Activated CD4-positive, alpha-beta T cell treated with anti-CD3 and anti-CD28 coated beads, Interleukin-2, Interleukin-6, amounts not matched to agents 100 ng/mL and 50 ng/mL, durations not matched to agents 16 hours and 8 hours (primary cell): ENCODE measurements at regions not wholly inside any gene's neighbourhood (a gene's known extent, or its start where the extent isn't known, plus 50 kb on each side); places are given as distances from the start of the nearest gene placed in this dataset.
A peak's percentile ranks its signal among the peaks of the same experiment; 100 is the strongest.

Experiments
- DNase-seq: peaks from one replicate; pipeline ENCODE4 v3.0.0-alpha.2; 2020

- no peak for DNase-seq
Measured at GRCh38 chr4:67106861-67107460, 438.3 kb downstream of the CENPC start.

DNA sequence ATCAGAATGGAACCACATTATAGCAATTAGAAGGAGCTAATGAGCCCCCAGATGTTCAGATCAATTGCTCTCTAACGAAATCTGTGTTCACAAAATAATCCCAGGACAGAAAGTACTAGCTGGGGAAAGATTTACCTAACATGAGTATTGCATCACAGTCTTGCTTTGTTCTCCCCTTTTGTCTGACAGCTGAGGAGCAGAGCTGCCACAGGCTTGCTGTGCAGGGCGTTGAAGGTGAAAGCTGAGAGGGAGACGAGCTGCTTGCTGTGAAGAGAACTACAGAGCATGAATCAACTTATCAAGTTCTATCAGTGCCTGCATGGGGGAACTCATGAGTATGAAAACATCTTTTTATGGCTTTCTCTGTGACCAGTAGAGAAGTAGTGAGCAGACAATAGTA is 441.2 kb downstream of the CENPC start:
- no peak for DNase-seq

DNA sequence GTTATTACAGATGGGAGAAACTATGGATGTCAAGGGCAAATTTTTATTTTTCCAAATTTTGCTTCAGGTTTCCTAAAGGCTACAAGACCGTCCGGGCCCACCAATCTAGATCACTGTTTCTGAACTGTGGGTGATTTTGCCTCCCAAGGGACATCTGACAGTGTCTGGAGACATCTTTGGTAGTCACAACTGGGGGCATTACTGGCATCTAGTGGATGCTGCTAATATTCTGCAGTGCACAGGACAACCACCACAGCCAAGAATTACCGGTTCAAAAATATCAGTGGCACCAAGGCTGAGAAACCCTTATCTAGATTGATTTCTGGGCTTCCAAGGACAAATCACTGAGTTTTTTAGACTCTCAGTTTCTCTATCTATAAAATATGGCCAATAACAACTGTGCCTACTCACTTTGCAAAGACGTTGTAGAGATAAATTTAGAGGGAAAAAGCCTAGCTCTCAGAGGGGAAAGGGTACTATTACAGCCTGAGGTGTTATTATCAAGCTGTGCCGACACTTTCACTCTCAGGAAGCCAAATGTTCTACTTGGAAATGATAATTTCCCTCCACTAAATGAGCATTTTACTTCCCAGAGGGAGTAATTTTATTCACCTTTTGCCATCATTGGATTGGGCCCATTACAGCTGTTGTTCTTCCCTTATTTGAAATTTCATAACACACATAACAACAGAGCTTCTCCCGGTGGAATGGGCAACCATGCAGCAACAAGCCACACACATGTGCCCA is 442.1 kb downstream of the CENPC start:
- DNase-seq, result no peak

DNA sequence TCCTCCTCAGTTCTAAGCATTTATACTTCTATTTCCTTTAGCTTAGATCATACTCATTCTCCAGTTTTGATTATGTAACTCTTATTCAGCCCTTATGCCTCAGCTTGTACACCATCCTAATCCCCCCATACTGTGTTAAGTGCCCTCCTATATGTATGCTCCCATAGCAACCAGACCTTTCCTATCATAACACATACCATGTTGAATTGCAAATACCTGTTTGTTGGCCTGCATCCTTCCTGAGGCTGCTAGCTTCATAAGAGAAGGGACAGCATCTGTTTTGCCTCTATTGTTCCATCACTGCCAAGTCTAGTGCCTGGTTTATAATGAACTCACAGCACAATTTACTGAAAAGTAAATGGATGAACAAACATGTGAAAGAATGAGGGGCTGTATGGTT is 443.7 kb downstream of the CENPC start:
- no peak for DNase-seq

GRCh38 chr4:67092351-67092750 is 453.0 kb downstream of the CENPC start:
- DNase-seq, result no peak

- DNase-seq, result no peak
Measured at GRCh38 chr4:67091673-67092072, 453.6 kb downstream of the CENPC start.

- DNase-seq, result peak; percentile 55
Measured at GRCh38 chr4:67087897-67088296, 457.4 kb downstream of the CENPC start.

DNA sequence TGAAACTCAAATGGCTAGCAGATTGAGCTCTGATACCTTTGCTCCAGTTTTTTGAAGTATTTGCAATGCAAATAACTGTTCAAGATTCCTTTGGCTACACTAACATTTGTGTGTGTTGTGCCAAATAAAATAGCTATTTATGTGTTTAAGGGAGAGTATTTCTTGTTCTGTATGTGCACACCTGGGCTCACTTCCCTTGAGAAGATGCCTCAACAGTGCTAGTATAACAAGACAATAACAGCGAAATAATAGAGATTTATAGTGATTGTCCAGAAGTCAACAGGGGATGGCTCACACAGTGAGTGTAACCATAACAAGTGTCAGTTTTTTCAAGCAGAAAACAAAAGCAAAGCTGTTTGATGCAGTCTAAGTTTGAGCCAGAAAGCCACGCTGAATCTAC is 460.5 kb downstream of the CENPC start:
- no peak for DNase-seq

DNA sequence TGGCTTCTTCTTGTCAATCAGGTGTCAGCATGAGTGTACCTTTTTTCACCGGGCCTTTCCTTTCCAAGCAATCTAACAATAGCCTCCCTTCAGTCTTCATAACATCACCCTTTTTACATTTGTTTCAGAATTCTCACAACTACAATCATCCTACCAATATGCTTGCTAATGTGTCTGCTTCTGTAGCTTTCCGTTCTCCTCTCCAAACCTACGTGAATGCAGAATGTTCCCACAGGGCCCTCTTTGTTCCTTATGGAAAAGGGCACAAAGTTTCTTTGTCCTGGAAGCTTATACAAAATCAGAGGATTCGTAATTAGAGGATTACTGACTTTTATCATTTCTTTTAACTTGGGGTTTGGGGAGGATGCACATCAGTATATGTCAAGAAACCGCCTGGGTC is 461.8 kb downstream of the CENPC start:
- no peak for DNase-seq

GRCh38 chr4:67082746-67083145 is 462.6 kb downstream of the CENPC start:
- DNase-seq, result no peak

DNA sequence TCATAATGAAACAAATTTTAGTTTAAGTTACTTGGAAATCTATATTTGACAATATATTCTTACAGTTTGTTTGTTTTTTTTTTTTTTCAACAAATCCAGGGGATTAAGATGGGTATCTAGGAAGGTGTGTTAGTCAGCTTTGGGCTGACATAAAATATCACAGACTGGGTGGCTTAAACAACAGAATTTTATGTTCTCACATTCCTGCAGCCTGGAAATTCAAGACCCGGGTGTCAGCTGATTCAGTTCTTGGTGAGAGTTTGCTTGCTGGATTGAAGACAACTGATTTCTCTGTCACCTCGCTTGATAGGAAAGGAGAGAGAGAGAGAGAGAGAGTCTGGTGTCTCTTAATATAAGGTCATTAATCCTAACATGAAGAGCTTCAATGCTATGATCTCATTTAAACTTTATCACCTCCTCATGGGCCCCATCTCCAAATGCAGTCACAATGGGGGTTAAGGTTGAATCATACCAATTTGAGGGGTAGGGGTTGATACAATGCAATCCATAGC is 465.2 kb downstream of the CENPC start:
- DNase-seq, result no peak

DNA sequence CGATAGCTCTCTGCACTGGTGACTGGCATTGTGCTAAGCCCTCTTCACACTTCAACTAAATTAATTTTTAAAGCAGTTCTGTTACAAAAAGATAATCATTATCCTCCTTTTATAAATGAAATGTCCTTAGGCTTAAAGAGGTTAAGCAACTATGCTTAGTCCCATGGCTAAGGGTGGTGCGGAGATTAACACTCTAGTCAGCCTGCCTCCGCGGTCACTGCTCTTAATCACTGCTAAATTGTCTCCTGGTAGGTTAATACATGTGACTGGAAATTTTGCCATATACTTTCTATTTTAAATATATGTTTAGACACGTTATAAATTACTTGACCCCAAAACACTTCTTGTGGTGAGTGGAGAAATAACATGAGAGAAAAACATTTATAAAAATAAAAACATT is 473.7 kb downstream of the CENPC start:
- DNase-seq, result no peak

- no peak for DNase-seq
Measured at GRCh38 chr4:67055319-67055718, 490.0 kb downstream of the CENPC start.

- no peak for DNase-seq
Measured at GRCh38 chr4:67054896-67055295, 490.4 kb downstream of the CENPC start.

DNA sequence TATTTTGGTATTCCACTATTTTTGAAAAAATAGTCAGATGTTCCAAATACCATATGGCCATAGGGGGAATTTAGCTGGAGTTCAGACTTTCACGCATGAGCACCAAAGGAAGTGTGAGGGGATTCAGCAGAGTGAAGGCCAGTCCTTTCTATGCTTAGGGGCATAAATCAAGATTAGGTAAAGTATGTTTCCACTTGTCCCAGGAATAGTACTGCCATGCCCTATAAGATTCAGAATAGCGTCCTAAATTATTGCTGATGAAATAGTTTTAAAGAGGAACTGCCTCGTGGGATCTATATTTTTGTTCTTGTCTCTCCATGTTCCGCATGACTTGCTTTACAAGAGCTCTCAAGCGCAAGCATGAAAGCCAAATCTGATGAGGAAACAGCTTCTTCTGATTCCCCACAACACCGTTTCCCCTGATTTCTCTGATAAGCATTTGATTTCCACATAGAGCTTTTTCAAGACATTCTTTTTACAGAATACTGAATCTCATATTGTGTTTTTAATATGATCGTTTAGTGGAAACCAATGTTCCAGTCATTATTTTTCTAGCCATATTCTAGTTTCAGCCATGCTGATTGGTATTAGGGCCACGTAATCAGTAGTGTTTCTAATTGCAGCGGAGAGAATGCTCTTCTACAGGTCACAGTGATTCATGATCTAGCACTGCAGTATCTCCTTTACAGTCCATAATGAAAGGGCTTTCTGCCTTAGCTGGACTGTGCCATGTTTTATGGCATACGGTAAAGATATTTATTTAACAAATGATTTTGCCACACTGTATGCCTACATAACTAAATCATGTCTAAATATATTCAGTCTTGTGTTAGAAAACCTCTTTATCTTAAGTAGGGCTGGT is 492.3 kb downstream of the CENPC start:
- no peak for DNase-seq

DNA sequence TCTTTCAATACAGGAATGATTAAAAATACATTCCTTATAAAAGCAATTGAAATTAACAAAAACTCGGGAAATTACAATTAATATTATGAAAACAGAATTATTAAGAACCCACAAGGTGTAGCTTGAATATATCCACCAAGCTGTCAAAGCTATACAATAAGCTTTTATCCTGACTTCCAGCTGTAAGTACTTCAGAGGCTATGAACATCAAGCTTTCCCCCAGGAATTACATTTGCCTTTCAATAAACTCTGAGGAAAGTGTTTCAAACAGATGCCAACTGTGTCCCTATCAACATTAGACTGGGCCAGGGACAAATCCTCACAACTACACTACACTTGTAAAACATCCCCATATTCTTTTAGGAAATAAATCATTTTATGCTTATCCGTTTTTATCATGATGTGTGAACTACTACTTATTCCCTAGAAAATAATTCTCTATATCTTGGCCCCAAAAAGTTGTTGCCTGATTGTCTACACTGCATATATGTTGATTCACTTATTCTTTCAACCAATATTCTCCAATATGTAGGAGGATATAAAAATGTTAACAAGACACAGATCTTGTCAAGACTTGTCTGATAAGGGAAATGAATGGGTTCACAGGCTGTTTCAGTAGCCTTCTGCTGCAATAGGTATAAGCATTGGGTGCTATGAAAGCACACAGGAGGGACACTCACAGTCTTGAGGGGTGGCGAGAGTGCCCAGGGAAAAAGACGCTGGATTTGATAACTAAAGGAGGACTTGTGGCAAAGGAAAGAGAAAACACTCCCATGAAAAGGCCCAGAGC is 494.1 kb downstream of the CENPC start:
- DNase-seq, result no peak

DNA sequence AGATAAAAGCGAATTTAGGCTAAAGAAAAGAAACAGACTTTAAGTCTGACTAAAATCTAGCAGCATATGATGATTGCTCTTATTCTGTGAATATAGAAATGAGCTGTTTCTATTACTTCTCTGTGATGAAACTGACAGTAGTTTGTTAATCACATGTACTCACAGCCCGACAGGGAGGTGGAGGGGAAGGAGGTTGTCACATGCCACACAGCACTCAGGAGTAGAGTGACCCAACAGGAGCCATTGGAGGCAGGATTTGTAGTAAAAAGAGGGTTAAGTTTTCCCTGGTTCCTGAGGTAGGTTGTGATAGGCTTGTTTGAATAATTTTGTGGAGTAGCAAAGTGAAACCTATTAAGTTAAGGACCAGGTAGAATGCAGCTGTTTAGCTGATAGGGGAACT is 495.9 kb downstream of the CENPC start:
- no peak for DNase-seq

GRCh38 chr4:67048530-67048929 is 496.8 kb downstream of the CENPC start:
- DNase-seq, result peak; percentile 26

GRCh38 chr4:67040315-67040714 is 505.0 kb downstream of the CENPC start:
- DNase-seq, result no peak

- DNase-seq, result no peak
Measured at GRCh38 chr4:67038228-67038566, 507.1 kb downstream of the CENPC start.

DNA sequence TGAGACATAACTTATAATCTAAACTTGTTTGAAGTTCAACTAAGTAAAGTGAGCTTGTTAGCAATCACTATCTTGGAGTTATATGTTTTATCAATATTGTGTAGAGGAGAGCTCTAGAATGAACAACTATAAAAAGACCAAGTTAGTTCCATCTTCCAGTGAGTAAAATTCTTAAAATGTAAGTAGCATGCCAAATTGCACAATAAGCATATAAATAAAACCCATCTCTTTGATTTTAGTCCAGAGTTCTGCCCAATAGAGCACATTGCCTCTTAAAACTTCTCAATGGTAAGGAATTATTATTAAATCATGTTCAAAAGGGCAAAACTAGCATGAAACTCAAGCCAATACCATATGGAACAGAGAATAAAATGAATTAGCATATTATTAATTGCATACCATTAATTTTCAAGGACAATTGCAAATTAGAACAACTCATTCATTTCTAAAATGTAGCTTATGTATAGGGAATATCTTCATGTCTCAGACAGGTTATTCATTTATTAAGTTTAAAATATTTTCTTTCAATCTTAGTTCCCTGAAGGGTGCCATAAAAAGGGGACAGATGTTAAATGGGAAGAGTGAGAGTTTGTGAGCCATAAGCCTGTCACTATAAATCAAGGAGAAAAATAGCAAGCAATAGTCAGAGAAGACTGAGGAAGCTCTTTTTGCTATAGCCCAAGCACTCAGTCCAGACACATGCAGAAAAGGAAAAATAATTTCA is 507.6 kb downstream of the CENPC start:
- no peak for DNase-seq

DNA sequence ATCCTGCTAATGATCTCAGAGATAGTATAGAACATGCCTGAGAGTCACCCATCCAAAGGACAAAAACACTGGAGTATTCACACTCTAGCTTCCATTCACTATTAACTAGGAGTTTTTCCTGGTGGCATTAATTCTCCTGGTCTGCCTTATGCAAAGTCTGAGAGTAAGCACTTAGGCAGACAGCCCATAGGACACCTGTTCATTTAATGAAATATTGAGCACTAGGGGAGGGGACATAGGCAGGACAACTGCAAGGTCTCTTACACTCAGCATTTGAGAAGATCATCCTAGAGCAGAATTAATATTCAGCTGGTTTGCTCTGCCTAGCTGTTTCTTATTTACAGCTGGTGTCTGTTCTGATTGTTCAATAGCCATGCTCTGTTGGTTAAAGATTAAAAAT is 508.5 kb downstream of the CENPC start:
- DNase-seq, result no peak
